Germinal center (tissue), 1 donor: ENCODE measurements at regions not wholly inside any gene's neighbourhood (a gene's known extent, or its start where the extent isn't known, plus 50 kb on each side); places are given as distances from the start of the nearest gene placed in this dataset.

Experiments
- DNase-seq: peaks from one replicate; pipeline ENCODE4 v3.0.0; 2012; ENCODE audit warnings: mixed read lengths, low spot score

- DNase-seq: no peak
These were observed 610.4 kb downstream of the TBC1D4 start for GRCh38 chr13:74871369-74872070.

- no peak for DNase-seq
These were observed 611.1 kb downstream of the TBC1D4 start for GRCh38 chr13:74870865-74871264.

GRCh38 chr13:74869846-74870245 lies 612.1 kb downstream of the TBC1D4 start:
- no peak for DNase-seq

- DNase-seq: no peak
These were observed 613.9 kb downstream of the TBC1D4 start for GRCh38 chr13:74868049-74868448.

- DNase-seq: no peak
These were observed 614.5 kb downstream of the TBC1D4 start for GRCh38 chr13:74867460-74867859.

GRCh38 chr13:74866101-74866500 lies 615.9 kb downstream of the TBC1D4 start:
- DNase-seq: no peak

- DNase-seq: no peak
These were observed 616.3 kb downstream of the TBC1D4 start for GRCh38 chr13:74865656-74866055.

GRCh38 chr13:74860789-74861188 lies 621.2 kb downstream of the TBC1D4 start:
- no peak for DNase-seq

GRCh38 chr13:74850893-74851292 lies 631.1 kb downstream of the TBC1D4 start:
- DNase-seq: no peak

GRCh38 chr13:74847966-74848365 lies 634.0 kb downstream of the TBC1D4 start:
- DNase-seq: no peak

- no peak for DNase-seq
These were observed 636.2 kb downstream of the TBC1D4 start for GRCh38 chr13:74845806-74846205.

- DNase-seq: no peak
These were observed 640.3 kb downstream of the TBC1D4 start for GRCh38 chr13:74841651-74842050.

GRCh38 chr13:74841123-74841522 lies 640.8 kb downstream of the TBC1D4 start:
- DNase-seq: no peak

- no peak for DNase-seq
These were observed 642.3 kb downstream of the TBC1D4 start for GRCh38 chr13:74839656-74840055.

- no peak for DNase-seq
These were observed 643.9 kb downstream of the TBC1D4 start for GRCh38 chr13:74838096-74838495.

- DNase-seq: no peak
These were observed 645.3 kb downstream of the TBC1D4 start for GRCh38 chr13:74836628-74837027.

GRCh38 chr13:74835579-74835978 lies 646.4 kb downstream of the TBC1D4 start:
- no peak for DNase-seq

GRCh38 chr13:74825938-74826246 lies 656.1 kb downstream of the TBC1D4 start:
- no peak for DNase-seq

- no peak for DNase-seq
These were observed 656.6 kb downstream of the TBC1D4 start for GRCh38 chr13:74825152-74825937.

- no peak for DNase-seq
These were observed 661.2 kb downstream of the TBC1D4 start for GRCh38 chr13:74820809-74821208.

- no peak for DNase-seq
These were observed 662.4 kb downstream of the TBC1D4 start for GRCh38 chr13:74819549-74819948.

GRCh38 chr13:74816737-74817136 lies 665.2 kb downstream of the TBC1D4 start:
- no peak for DNase-seq

GRCh38 chr13:74796157-74796556 lies 662.0 kb upstream of the KLF12 start:
- no peak for DNase-seq

GRCh38 chr13:74795526-74795925 lies 661.3 kb upstream of the KLF12 start:
- no peak for DNase-seq
